GM12891 (cell line): ENCODE measurements at regions not wholly inside any gene's neighbourhood (a gene's known extent, or its start where the extent isn't known, plus 50 kb on each side); places are given as distances from the start of the nearest gene placed in this dataset.

Source experiments
- PAX5 ChIP-seq: IDR thresholded peaks from 2 replicates; pipeline ENCODE4 v1.6.1; 2011; ENCODE audit warnings: low read length, moderate library complexity, mild to moderate bottlenecking; ENCODE audit not compliant: insufficient read depth, severe bottlenecking
- POLR2A ChIP-seq: IDR thresholded peaks from 2 replicates; pipeline ENCODE4 v1.6.1; 2011; ENCODE audit warnings: low read depth, low read length, control low read depth
- POLR2AphosphoS5 ChIP-seq: IDR thresholded peaks from 2 replicates; pipeline ENCODE4 v1.6.1; 2011; ENCODE audit warnings: low read depth, low read length, control low read depth

- no peak for TF ChIP-seq POLR2A
- no peak for TF ChIP-seq PAX5
- no peak for TF ChIP-seq POLR2AphosphoS5
Measured at GRCh38 chr1:10948463-10948775, 64.0 kb upstream of the TARDBP start.
